Adipocyte (in vitro differentiated cells): ENCODE measurements at regions not wholly inside any gene's neighbourhood (a gene's known extent, or its start where the extent isn't known, plus 50 kb on each side); places are given as distances from the start of the nearest gene placed in this dataset.

ENCODE experiments used
- DNase-seq: peaks from one replicate; pipeline ENCODE4 v3.0.0-alpha.2; 2015; ENCODE audit warnings: low read depth
- H3K27me3 ChIP-seq: replicated peaks from 2 replicates; pipeline ENCODE4 v1.7.0; 2013; ENCODE audit warnings: mild to moderate bottlenecking, low read length, moderate library complexity; ENCODE audit not compliant: control insufficient read depth, insufficient read depth
- H3K36me3 ChIP-seq: 2 replicates; pipeline ENCODE4 v1.7.0; 2013; ENCODE audit warnings: low read length, mild to moderate bottlenecking, moderate library complexity; ENCODE audit not compliant: control insufficient read depth, insufficient read depth, severe bottlenecking
- H3K4me1 ChIP-seq: 2 replicates; pipeline ENCODE4 v1.7.0; 2013; ENCODE audit warnings: mild to moderate bottlenecking, low read length, moderate library complexity; ENCODE audit not compliant: control insufficient read depth, insufficient read depth
- H3K4me3 ChIP-seq: 2 replicates; pipeline ENCODE4 v1.7.0; 2013; ENCODE audit warnings: mild to moderate bottlenecking, low read length, moderate library complexity
- H3K9ac ChIP-seq: 2 replicates; pipeline ENCODE4 v1.7.0; 2013; ENCODE audit warnings: mild to moderate bottlenecking, low read length, moderate library complexity
- H3K9me3 ChIP-seq: 2 replicates; pipeline ENCODE4 v1.7.0; 2013; ENCODE audit warnings: mild to moderate bottlenecking, low read length, moderate library complexity; ENCODE audit not compliant: control insufficient read depth

- Histone ChIP-seq H3K4me3 (peak overlapping the region; percentile 8), H3K36me3 (no peaks in the 10 kb centered on the region), H3K4me1 (peaks cover 2% of the 10 kb centered on the region), H3K9ac (no peak overlapping the region), H3K27me3 (no peaks in the 10 kb centered on the region), H3K9me3 (no peaks in the 10 kb centered on the region)
- DNase-seq = no peak
Observed at GRCh38 chr5:32990593-32991420, 279.7 kb downstream of the NPR3 start.

- no peak for DNase-seq
Observed at GRCh38 chr5:32991421-32991815, 280.3 kb downstream of the NPR3 start.

GRCh38 chr5:32996336-32996735 is 285.2 kb downstream of the NPR3 start:
- no peak for DNase-seq
- Histone ChIP-seq H3K4me1 (no peaks in the 10 kb centered on the region), H3K4me3 (no peak overlapping the region), H3K36me3 (no peaks in the 10 kb centered on the region), H3K9ac (no peak overlapping the region), H3K27me3 (no peaks in the 10 kb centered on the region), H3K9me3 (peaks cover 8% of the 10 kb centered on the region)

More at GRCh38 chr5:32991421-32991815, 280.3 kb downstream of the NPR3 start:
- no peak overlapping the region for H3K4me3 ChIP-seq
- no peak overlapping the region for H3K9ac ChIP-seq
- no peaks in the 10 kb centered on the region for H3K36me3 ChIP-seq
- H3K4me1 ChIP-seq = peaks cover 1% of the 10 kb centered on the region
- H3K27me3 ChIP-seq = no peaks in the 10 kb centered on the region
- H3K9me3 ChIP-seq = no peaks in the 10 kb centered on the region

- Histone ChIP-seq H3K27me3 (no peaks in the 10 kb centered on the region), H3K9me3 (peaks cover 18% of the 10 kb centered on the region), H3K9ac (no peak overlapping the region), H3K36me3 (no peaks in the 10 kb centered on the region), H3K4me3 (no peak overlapping the region), H3K4me1 (no peaks in the 10 kb centered on the region)
- DNase-seq = no peak
Observed at GRCh38 chr5:33008751-33009418, 297.8 kb downstream of the NPR3 start.

GRCh38 chr5:33010846-33011245 is 299.7 kb downstream of the NPR3 start:
- no peak overlapping the region for H3K9ac ChIP-seq
- no peaks in the 10 kb centered on the region for H3K4me1 ChIP-seq
- peak; percentile 7 for DNase-seq
- H3K36me3 ChIP-seq = no peaks in the 10 kb centered on the region
- no peak overlapping the region for H3K4me3 ChIP-seq
- peaks cover 27% of the 10 kb centered on the region for H3K9me3 ChIP-seq
- no peaks in the 10 kb centered on the region for H3K27me3 ChIP-seq

GRCh38 chr5:33011801-33012200 is 300.7 kb downstream of the NPR3 start:
- Histone ChIP-seq H3K36me3 (no peaks in the 10 kb centered on the region), H3K9ac (no peak overlapping the region), H3K4me1 (no peaks in the 10 kb centered on the region), H3K4me3 (no peak overlapping the region), H3K9me3 (peaks cover 22% of the 10 kb centered on the region), H3K27me3 (no peaks in the 10 kb centered on the region)
- no peak for DNase-seq

- DNase-seq = peak; percentile 29
- no peaks in the 10 kb centered on the region for H3K36me3 ChIP-seq
- no peak overlapping the region for H3K4me3 ChIP-seq
- H3K27me3 ChIP-seq = no peaks in the 10 kb centered on the region
- no peaks in the 10 kb centered on the region for H3K4me1 ChIP-seq
- H3K9me3 ChIP-seq = no peaks in the 10 kb centered on the region
- no peak overlapping the region for H3K9ac ChIP-seq
Observed at GRCh38 chr5:33023649-33024048, 312.5 kb downstream of the NPR3 start.

GRCh38 chr5:33032271-33033070 is 321.4 kb downstream of the NPR3 start:
- Histone ChIP-seq H3K9me3 (no peaks in the 10 kb centered on the region), H3K4me3 (peak overlapping the region; percentile 60), H3K4me1 (peaks cover 17% of the 10 kb centered on the region), H3K36me3 (no peaks in the 10 kb centered on the region), H3K9ac (peak overlapping the region; percentile 57), H3K27me3 (no peaks in the 10 kb centered on the region)
- DNase-seq = peak; percentile 61

GRCh38 chr5:33033516-33033915 is 322.4 kb downstream of the NPR3 start:
- Histone ChIP-seq H3K27me3 (no peaks in the 10 kb centered on the region), H3K9ac (no peak overlapping the region), H3K4me3 (no peak overlapping the region), H3K4me1 (peaks cover 17% of the 10 kb centered on the region), H3K9me3 (no peaks in the 10 kb centered on the region), H3K36me3 (no peaks in the 10 kb centered on the region)
- no peak for DNase-seq

- H3K9ac ChIP-seq = no peak overlapping the region
- no peaks in the 10 kb centered on the region for H3K36me3 ChIP-seq
- no peak overlapping the region for H3K4me3 ChIP-seq
- DNase-seq = no peak
- H3K4me1 ChIP-seq = peaks cover 17% of the 10 kb centered on the region
- no peaks in the 10 kb centered on the region for H3K27me3 ChIP-seq
- H3K9me3 ChIP-seq = no peaks in the 10 kb centered on the region
Observed at GRCh38 chr5:33034777-33035176, 323.7 kb downstream of the NPR3 start.
